GM19467 (cell line): ENCODE measurements at regions not wholly inside any gene's neighbourhood (a gene's known extent, or its start where the extent isn't known, plus 50 kb on each side); places are given as distances from the start of the nearest gene placed in this dataset.

Source experiments
- ATAC-seq: cut with Tn5 transposase; IDR thresholded peaks from one replicate; pipeline ENCODE4 v1.9.1; 2021; ENCODE audit warnings: mild to moderate bottlenecking, moderate library complexity; ENCODE audit not compliant: unreplicated experiment

DNA sequence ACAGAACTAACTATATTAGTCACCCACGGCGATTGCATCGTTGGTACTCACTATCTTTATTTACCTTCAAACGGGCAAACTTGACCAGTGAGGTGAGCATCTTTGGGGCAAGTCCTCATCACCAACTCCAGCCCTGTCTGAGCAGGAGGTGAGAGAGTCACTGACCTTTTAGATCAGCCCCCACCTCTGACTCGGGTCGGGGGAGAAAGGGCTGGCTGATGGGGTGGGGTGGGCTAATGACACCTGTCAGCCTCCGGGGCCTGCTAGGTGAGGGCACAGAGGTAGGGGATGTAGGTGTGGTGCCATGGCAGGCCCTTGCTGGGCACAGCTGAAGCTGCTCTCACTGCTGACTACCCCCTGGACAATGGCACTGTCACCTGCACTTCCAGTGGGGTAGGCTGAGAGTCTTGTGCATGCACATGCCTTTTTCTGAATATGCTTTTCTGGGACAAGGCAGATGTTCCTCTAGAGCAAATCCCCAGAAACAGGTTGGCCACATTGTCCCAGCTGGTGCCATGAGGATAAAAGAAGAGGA lies 359.5 kb upstream of the MKI67 start:
- ATAC-seq: no peak

- ATAC-seq: no peak
Measured at GRCh38 chr10:128487517-128487916, 361.3 kb upstream of the MKI67 start.

DNA sequence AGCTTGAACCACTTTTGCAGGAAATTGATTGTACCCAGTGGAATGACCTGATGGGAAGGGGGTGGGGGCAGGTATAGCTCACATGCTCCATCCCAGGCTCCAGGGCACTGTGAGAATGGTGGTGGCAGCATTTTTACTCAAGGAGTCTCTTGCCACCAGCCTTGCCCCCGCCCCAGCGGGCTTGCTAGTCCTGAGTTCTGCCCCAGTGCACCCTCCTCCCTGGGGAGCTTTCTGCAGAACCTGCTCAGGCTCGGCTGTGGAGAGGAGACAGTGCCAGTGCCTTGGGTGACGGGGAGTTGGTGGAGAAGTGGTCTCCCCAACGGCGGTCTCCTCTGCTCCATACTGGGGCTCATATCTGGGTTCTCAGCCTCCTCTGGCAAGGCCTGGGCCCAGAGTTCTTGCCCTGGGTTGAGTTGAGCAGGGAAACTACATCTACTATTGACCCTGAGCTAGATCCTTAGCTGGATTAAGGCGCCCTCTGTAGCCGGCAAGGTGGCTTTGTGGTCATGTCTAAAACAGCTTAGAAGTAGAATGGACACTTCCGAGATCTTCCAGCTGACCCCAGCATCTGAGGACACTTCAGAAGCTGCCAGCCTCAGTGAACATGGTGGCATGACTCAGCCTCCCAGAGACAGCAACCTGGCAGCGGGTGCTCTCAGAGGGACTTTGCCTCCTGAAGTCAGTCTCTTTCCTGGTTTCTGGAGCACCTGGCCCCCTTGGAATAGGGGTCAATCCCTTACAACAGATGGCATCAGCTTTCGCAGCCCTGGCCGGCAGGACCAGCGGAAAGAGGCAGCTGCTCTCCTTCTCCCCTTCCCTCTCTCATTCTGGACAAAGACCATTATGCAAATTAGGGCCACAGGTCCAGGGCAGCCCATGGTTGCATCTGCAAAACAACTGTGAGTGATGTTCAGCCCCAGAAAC lies 363.4 kb upstream of the MKI67 start:
- no peak for ATAC-seq

DNA sequence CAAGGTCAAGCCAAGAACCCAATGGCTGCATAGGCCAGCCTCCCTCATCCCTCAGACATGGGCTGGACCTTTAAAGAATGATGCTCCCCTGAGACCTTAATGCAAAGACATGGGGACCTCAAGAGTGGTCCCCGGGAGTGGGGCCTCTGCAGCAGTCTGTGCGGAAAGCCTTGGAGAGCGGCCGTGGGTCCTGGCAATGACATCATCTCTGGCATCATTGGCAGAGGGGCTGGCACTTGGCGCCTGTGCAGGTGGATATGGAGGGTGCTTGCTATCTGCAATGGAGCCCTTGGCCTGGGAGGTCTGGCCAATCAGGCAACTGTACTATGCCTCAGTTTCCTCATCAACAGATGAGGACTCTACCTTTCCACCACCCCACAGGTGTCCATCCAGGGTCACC lies 365.5 kb upstream of the MKI67 start:
- no peak for ATAC-seq

DNA sequence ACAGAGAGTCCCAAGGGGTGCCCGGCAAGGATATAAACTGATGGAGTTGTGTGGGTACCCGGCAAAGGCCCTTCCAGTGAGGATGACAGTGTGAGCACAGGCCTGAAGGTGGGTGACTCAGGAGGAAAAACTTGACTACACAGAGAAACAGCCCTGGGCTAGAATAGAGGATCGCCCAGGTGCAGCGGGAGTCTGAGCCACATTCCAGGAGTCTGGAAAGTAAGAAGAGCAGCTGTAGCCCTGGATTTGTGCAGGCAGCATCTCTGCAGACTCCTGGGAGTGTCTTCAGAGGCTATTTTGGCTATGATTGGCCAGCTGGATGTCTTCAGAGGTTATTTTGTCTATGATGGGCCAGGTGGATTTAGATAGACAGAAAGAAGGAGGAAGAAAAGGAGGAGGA lies 367.6 kb upstream of the MKI67 start:
- no peak for ATAC-seq

GRCh38 chr10:128494665-128495064 lies 368.4 kb upstream of the MKI67 start:
- ATAC-seq: no peak

GRCh38 chr10:128497660-128498377 lies 371.6 kb upstream of the MKI67 start:
- ATAC-seq: no peak

DNA sequence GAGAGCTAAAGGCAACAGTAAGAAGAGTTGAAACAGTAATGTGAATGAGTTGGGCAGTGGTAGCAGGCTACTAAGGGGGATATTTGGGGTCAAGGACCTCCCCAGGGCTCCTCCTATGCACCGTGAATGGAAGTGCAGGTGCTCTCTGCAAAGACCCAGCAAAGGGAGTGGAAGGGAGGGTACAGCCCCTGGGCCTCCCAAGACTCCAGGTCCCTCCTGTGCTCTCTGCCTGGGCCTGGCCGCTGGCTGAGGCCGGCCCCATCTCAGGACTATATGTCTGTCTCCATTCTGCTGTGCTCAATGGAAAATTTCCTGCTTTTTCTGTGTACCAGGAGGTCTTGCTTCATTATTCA lies 372.1 kb upstream of the MKI67 start:
- no peak for ATAC-seq

DNA sequence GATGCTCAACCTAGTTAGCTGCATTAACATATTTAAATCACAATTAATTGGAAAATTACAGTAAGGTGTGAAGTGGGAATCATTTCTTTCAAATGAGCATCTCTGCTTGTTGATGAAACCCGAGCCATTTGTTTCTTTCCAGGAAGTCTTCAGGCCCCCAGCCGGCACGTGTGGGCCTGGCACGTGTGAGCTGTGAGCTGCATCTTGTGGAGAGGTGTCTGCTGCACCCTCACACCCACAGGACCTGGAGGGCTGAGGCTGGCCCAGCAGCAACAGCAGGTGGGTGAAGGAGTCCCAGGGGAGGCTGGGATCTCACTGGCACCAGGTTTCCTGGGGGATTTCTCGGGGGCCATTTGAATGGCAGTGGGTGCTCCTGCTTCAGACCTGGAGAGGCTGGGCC lies 372.5 kb upstream of the MKI67 start:
- no peak for ATAC-seq

GRCh38 chr10:128499486-128499885 lies 373.3 kb upstream of the MKI67 start:
- ATAC-seq: no peak

DNA sequence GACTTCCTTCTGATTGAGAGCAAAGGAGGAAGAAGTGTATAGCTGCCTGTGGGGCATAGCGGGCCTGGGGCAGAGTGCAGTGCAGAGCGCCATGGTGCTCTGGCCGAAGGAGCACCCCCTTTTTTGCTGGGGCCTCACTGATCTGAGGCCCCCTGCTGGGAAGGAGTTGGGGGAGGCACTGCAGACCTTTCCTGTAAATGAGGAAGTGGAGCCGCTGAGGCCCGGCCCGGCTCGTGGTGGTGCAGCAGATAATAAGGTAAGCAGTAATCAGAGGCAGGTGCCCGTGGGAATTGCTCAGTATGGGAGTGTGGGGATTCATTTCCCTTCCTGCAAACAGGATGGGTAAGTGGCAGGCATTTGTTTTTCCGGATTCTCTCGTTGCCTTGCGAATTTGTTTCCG lies 373.7 kb upstream of the MKI67 start:
- no peak for ATAC-seq

DNA sequence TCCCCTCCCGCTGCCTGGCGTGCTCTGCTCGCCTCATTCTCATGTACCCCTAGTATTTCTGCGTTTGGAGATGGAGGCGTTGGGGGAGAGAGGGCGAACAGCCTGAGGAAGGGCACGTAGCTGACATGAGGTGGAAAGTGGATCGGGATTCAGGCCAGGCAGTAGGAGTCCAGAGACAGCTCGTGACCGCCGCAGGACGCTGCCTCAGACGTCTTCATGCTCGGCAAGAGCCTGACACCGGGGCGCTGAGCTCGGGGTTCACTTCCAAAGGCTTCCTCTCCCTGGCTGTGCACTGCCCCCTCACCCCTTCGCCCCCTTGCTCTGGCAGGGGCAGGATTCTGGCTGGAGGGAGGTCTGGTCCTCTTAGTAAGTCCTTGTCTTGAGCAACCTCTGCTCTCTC lies 374.4 kb upstream of the MKI67 start:
- ATAC-seq: no peak

GRCh38 chr10:128505346-128505745 lies 379.1 kb upstream of the MKI67 start:
- no peak for ATAC-seq

GRCh38 chr10:128506423-128506822 lies 380.2 kb upstream of the MKI67 start:
- no peak for ATAC-seq

DNA sequence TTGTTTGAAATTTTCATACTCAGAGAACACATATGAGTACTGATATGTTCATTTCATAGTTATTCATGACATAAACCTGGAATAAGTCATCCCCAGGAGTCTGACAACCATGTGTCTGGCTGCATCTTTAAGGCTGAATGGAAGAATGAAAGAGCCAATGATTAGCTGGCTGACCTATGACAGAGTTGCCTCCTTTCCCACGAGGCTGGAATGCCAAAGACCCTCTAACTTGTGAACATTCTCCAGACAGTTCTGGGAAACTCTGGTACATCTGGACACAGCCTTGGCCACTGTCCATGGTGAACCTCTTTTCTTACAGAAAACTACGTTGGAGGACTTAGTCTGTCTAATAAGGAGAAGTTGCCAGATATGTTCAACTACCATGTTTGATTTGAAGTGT lies 380.8 kb upstream of the MKI67 start:
- ATAC-seq: no peak

DNA sequence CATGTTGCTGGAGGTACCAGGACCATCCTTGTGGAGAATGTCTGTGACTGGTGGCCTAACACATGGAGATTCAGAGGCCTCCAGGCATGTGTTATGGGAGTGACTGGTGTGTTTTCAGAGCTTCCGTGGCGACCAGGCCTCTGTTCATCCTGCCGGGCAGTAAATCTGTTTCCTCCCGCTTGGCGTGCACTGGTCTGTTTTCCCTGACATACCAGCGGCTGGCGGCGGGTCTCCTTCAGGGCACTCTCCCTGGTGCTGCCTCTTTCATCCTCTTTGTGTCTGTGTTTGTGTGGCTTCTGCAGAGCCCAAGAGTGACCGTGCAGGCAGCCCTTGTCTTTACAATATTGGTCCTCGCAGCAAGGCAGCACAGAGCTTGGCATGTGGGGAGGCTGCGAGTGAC lies 385.1 kb upstream of the MKI67 start:
- no peak for ATAC-seq

GRCh38 chr10:128512767-128513166 lies 386.5 kb upstream of the MKI67 start:
- no peak for ATAC-seq

GRCh38 chr10:128514536-128514935 lies 388.3 kb upstream of the MKI67 start:
- ATAC-seq: no peak

DNA sequence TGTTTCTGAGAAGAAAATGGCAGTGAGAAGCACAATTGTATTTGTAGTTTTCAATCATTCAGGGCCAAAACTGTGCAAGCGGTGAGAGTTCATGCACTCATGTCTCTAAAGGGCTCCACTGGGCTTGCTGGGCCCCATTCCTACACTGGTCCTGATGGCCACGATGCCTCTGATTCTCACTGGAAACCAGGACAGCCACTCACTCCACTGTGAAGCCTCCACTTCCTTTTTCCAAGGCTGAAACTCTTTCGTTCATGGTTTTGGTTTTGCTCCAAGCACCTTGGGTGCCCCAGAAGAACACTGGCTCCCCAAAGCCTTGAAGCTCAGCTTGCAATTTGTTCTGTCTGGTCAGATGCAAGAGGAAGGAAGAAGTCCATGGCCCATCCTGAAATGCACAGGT lies 390.0 kb upstream of the MKI67 start:
- ATAC-seq: no peak

DNA sequence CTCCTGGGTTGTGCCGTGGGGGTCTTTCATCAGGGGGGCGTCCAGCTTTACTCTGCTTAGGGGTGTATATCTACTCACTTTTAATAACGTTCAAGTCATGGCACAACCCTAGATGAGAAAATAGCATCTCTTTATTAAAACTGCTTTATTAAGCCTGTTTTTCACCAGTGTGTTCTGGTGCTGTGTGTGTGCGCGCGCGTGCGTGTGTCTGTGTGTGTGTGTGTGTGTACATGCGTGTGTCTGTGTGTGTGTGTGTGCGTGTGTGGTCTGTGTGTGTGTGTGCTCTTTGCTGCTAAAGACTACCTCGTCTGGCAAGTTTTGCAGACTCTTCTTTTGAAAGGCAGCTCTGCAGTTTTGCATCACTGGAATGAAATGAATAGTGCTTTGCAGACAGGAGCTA lies 390.9 kb upstream of the MKI67 start:
- ATAC-seq: no peak

DNA sequence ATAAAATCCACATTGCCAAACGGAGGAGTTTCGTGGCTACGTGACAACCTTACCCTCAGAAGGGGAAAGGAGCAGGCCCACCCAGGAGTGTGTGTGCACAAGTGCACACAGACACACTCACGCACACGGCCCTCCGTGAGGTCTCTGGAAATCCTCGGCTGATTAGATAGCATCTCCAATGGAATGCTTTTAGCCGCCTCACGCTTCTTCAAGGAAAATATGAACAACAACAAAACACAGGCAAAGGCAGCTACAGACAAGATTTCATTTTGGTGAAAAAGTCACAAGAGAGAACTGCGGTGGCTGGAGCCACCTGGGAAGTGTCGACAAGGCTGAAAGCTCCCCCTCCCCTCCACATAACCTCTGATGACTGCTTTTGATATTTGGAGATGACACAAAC lies 391.8 kb upstream of the MKI67 start:
- no peak for ATAC-seq

DNA sequence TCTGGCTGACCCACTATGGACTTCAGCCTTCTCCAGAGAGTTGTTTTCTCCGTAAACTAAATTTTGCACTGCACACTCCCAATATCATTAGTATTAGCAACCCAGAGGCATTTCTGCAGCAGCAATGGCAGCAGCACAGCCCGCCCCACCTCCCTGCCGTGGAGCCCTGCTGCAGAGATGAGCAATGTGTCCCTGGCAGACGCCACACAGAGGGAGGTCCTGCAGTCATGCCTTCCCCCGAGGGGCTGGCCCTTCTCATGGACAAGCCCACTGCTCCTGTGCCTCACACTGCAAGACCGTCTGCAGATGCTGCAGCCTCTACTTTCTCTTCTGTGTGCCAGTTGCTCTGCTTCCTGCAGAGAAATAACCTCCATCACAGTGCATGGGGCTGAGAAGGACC lies 393.4 kb upstream of the MKI67 start:
- no peak for ATAC-seq
